ENCODE measurements at regions not wholly inside any gene's neighbourhood (a gene's known extent, or its start where the extent isn't known, plus 50 kb on each side); places are given as distances from the start of the nearest gene placed in this dataset.
"Not testable (repeated sequence)": the region's sequence is repeated elsewhere in the genome, so short reads cannot be mapped to it uniquely, and the experiment has no call there.

DNA sequence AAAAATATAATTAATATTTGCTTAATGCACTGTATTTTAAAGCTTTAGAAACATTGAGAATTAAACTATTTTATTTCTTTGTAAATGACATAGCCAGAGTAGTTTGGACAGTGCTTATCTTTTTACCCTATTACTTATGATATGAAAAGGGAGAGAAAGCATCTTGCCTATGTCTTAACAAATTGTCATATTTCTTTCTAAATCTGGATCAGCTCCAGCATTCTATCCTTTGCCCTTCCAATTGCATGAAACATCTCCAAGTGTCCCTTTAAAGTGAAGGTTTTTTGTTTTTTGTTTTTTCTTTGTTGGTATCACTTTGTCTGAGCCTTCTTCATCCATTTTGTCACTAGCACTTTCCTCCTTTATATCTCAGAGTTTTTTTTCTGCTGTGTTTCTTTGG is 511.6 kb upstream of the FAM174A start:
- no peaks in the 10 kb centered on the region for H3F3A ChIP-seq (ENCODE audit: low read length, unreplicated experiment)
- no peaks in the 10 kb centered on the region for H4K20me1 ChIP-seq (ENCODE audit: low read length)
- H3K79me2 ChIP-seq (ENCODE audit: low read length) = no peaks in the 10 kb centered on the region
- H3K9me3 ChIP-seq (ENCODE audit: low read length) = no peaks in the 10 kb centered on the region
- H3K4me3 ChIP-seq (ENCODE audit: low read length) = no peak overlapping the region
- no peak overlapping the region for H3K4me2 ChIP-seq (ENCODE audit: low read length)
- H3K4me1 ChIP-seq (ENCODE audit: insufficient read depth, low read length) = no peaks in the 10 kb centered on the region
- TF ChIP-seq, protein P1, sequence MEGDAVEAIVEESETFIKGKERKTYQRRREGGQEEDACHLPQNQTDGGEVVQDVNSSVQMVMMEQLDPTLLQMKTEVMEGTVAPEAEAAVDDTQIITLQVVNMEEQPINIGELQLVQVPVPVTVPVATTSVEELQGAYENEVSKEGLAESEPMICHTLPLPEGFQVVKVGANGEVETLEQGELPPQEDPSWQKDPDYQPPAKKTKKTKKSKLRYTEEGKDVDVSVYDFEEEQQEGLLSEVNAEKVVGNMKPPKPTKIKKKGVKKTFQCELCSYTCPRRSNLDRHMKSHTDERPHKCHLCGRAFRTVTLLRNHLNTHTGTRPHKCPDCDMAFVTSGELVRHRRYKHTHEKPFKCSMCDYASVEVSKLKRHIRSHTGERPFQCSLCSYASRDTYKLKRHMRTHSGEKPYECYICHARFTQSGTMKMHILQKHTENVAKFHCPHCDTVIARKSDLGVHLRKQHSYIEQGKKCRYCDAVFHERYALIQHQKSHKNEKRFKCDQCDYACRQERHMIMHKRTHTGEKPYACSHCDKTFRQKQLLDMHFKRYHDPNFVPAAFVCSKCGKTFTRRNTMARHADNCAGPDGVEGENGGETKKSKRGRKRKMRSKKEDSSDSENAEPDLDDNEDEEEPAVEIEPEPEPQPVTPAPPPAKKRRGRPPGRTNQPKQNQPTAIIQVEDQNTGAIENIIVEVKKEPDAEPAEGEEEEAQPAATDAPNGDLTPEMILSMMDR (conservative IDR thresholded peaks at IDR 0.05; ENCODE audit: low read depth, low read length) = no peak
- TF ChIP-seq EZH2 (IDR thresholded peaks at IDR 0.05; ENCODE audit: low read length, unreplicated experiment) (no peak), EZH2phosphoT487 (IDR thresholded peaks at IDR 0.05; ENCODE audit: borderline replicate concordance, low read length) (no peak)
- intact Hi-C loops (cut with micrococcal nuclease) = no loop called here
- POLR2A ChIA-PET (ENCODE audit: unreplicated experiment) = no interaction called here
- CTCF ChIA-PET = no interaction called here
- H2AFZ ChIP-seq (ENCODE audit: low read length) = no peak overlapping the region
- H3K27ac ChIP-seq (ENCODE audit: low read length) = no peak overlapping the region
- ATAC-seq (no peak), DNase-seq (no peak)
- H3K9me2 ChIP-seq (replicated peaks; ENCODE audit: low read length) = no peaks in the 10 kb centered on the region
- H3K36me3 ChIP-seq (ENCODE audit: low read depth, low read length) = no peaks in the 10 kb centered on the region
- H3K27me3 ChIP-seq (ENCODE audit: low read length) = no peaks in the 10 kb centered on the region
- H3K9ac ChIP-seq (ENCODE audit: low read length) = no peak overlapping the region
- BruUV-seq (replicated peaks) = no TSS peak

DNA sequence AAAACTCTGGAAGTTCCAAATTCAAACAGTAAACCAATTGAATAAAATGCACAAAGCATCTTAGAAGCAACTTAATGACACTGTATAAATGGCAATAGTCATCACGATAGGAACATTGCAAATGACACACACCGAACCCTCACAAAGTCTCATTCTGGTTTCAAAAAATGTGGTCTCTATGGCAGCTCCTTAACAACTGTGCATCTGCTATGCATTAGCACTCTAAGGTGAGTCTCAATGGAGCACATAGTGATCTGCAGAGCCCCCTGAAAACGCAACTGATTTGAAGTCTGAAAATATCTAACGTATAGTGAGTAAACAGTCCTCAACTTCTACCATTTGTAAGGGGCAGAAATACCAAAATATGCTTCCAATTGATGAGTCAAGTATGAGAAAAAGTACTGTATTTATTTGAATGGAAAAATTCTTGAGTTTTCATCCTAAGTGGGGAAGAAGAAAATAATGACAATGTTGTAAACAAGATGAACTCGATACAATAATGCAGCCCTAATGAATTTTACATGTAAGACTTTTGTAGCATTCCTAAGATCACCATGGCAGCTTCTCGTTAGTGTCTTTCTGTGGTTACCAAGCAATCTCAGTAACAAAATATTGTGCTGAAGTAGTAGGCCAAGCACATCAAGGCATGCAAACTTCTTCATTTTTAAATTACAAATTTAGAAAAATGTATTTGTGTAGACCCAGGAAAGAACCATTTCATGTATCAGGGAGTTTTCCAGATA is 517.5 kb upstream of the FAM174A start:
- Histone ChIP-seq H3K9me3 (ENCODE audit: low read length) (no peaks in the 10 kb centered on the region), H3K9ac (ENCODE audit: low read length) (no peak overlapping the region), H3K4me1 (ENCODE audit: insufficient read depth, low read length) (no peaks in the 10 kb centered on the region)

DNA sequence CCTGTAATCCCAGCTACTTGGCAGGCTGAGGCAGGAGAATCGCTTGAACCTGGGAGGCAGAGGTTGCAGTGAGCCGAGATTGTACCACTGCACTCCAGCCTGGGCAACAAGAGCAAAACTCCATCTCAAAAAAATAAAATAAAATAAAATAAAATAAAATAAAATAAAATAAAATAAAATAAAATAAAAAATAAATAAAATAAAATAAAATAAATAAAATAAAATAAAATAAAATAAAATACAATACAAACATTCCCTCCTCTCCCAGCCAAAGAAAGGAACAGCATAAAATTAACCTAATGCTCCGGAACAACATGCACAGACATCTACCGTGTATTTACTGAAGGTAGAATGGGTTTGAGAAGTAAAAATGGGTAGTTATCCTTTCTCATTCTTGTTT is 521.9 kb upstream of the FAM174A start:
- H3K79me2 ChIP-seq (ENCODE audit: low read length); H2AFZ ChIP-seq (ENCODE audit: low read length); BruUV-seq (replicated peaks); H3K9ac ChIP-seq (ENCODE audit: low read length); ATAC-seq; H4K20me1 ChIP-seq (ENCODE audit: low read length); H3K9me3 ChIP-seq (ENCODE audit: low read length); H3K4me2 ChIP-seq (ENCODE audit: low read length); H3K27ac ChIP-seq (ENCODE audit: low read length); intact Hi-C loops (cut with micrococcal nuclease); DNase-seq; POLR2A ChIA-PET (ENCODE audit: unreplicated experiment); H3K4me3 ChIP-seq (ENCODE audit: low read length); H3F3A ChIP-seq (ENCODE audit: low read length, unreplicated experiment); H3K36me3 ChIP-seq (ENCODE audit: low read depth, low read length); H3K4me1 ChIP-seq (ENCODE audit: insufficient read depth, low read length); H3K27me3 ChIP-seq (ENCODE audit: low read length); CTCF ChIA-PET; H3K9me2 ChIP-seq (replicated peaks; ENCODE audit: low read length): not testable (repeated sequence)

More for the DNA sequence above, 517.5 kb upstream of the FAM174A start:
- no peak overlapping the region for H2AFZ ChIP-seq (ENCODE audit: low read length)
- no TSS peak for BruUV-seq (replicated peaks)
- no peaks in the 10 kb centered on the region for H3K36me3 ChIP-seq (ENCODE audit: low read depth, low read length)
- DNase-seq = no peak
- H3K27me3 ChIP-seq (ENCODE audit: low read length) = no peaks in the 10 kb centered on the region
- ChIA-PET CTCF (no interaction called here), POLR2A (ENCODE audit: unreplicated experiment) (no interaction called here)
- H3K4me2 ChIP-seq (ENCODE audit: low read length) = no peak overlapping the region
- no peaks in the 10 kb centered on the region for H3K79me2 ChIP-seq (ENCODE audit: low read length)
- no peak overlapping the region for H3K27ac ChIP-seq (ENCODE audit: low read length)
- no peaks in the 10 kb centered on the region for H3K9me2 ChIP-seq (replicated peaks; ENCODE audit: low read length)
- H3K4me3 ChIP-seq (ENCODE audit: low read length) = no peak overlapping the region
- ATAC-seq = no peak
- TF ChIP-seq EZH2phosphoT487 (IDR thresholded peaks at IDR 0.05; ENCODE audit: borderline replicate concordance, low read length) (no peak), EZH2 (IDR thresholded peaks at IDR 0.05; ENCODE audit: low read length, unreplicated experiment) (no peak)
- TF ChIP-seq, protein P1 (conservative IDR thresholded peaks at IDR 0.05; ENCODE audit: low read depth, low read length) = no peak
- H3F3A ChIP-seq (ENCODE audit: low read length, unreplicated experiment) = no peaks in the 10 kb centered on the region
- no peaks in the 10 kb centered on the region for H4K20me1 ChIP-seq (ENCODE audit: low read length)
- intact Hi-C loops (cut with micrococcal nuclease) = no loop called here

DNA sequence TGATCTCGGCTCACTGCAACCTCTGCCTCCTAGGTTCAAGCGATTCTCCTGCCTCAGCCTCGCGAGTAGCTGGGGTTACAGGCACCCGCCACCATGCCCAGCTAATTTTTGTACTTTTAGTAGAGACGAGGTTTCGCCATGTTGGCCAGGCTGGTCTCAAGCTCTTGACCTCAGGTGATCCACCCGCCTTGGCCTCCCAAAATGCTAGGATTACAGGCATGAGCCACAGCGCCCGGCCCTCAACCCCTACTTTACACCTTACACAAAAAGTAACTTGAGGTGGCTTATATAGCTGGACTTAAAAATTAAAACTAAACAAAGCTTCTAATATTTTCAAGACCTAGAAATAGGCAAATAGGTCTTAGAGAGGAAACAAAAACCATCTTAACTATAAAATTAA is 524.0 kb upstream of the FAM174A start:
- ATAC-seq; H3K9ac ChIP-seq (ENCODE audit: low read length); H3K9me3 ChIP-seq (ENCODE audit: low read length); BruUV-seq (replicated peaks); H4K20me1 ChIP-seq (ENCODE audit: low read length); POLR2A ChIA-PET (ENCODE audit: unreplicated experiment); H3K9me2 ChIP-seq (replicated peaks; ENCODE audit: low read length); H3K27me3 ChIP-seq (ENCODE audit: low read length); H3K4me1 ChIP-seq (ENCODE audit: insufficient read depth, low read length); H3K27ac ChIP-seq (ENCODE audit: low read length); DNase-seq; H3K4me2 ChIP-seq (ENCODE audit: low read length); H3F3A ChIP-seq (ENCODE audit: low read length, unreplicated experiment); H3K36me3 ChIP-seq (ENCODE audit: low read depth, low read length); H3K4me3 ChIP-seq (ENCODE audit: low read length); intact Hi-C loops (cut with micrococcal nuclease); H2AFZ ChIP-seq (ENCODE audit: low read length); H3K79me2 ChIP-seq (ENCODE audit: low read length): not testable (repeated sequence)
- CTCF ChIA-PET = interaction anchor here (0.6 kb wide), 1 partner anchor 62 kb away, joined by 4 read pairs; no protein-coding TSS in a partner anchor

Data from PC-3 (cell line).